Ovary (tissue), 3 donors: ENCODE measurements at regions not wholly inside any gene's neighbourhood (a gene's known extent, or its start where the extent isn't known, plus 50 kb on each side); places are given as distances from the start of the nearest gene placed in this dataset.

ENCODE experiments used
- POLR2A ChIP-seq: fragments of 450-650 bp; IDR thresholded peaks from one replicate; pipeline ENCODE4 v1.6.1; 2017; ENCODE audit warnings: antibody characterized with exemption, mild to moderate bottlenecking, moderate library complexity
- TF ChIP-seq, protein P1 (sequence below), 3 donors: fragments of 450-650 bp in 2 of 3; fragments of 200-600 bp in 1 of 3; IDR thresholded peaks; one replicate each; pipeline versions ENCODE4 v1.5.1 to v1.8.0; 2016 to 2022; ENCODE audit warnings: antibody characterized with exemption in 3 of 3, mild to moderate bottlenecking in 1 of 3
- donor health status: DM: no; HTN: no; CAD: no.

DNA sequence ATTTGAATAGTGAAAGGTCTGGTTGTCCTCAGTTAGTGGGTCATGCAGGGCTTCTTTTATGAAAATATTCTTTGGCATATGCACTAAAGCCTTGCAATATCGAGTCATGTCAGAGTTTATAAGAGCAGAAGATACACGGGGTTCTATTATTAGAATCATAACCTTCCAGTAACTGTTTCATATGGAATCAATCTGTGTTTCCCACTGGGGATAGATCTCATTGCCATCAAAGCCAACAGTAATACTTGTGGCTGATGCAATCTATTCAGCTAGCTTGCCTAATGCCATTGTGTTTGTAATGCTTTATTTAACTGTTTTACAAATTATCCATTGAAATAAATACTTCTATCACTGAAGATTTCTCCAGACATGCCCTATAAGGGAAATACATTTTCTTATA, 746.9 kb upstream of the PCDH9 start:
- TF ChIP-seq, protein P1, sequence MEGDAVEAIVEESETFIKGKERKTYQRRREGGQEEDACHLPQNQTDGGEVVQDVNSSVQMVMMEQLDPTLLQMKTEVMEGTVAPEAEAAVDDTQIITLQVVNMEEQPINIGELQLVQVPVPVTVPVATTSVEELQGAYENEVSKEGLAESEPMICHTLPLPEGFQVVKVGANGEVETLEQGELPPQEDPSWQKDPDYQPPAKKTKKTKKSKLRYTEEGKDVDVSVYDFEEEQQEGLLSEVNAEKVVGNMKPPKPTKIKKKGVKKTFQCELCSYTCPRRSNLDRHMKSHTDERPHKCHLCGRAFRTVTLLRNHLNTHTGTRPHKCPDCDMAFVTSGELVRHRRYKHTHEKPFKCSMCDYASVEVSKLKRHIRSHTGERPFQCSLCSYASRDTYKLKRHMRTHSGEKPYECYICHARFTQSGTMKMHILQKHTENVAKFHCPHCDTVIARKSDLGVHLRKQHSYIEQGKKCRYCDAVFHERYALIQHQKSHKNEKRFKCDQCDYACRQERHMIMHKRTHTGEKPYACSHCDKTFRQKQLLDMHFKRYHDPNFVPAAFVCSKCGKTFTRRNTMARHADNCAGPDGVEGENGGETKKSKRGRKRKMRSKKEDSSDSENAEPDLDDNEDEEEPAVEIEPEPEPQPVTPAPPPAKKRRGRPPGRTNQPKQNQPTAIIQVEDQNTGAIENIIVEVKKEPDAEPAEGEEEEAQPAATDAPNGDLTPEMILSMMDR (IDR thresholded peaks at IDR 0.05): no peak
- TF ChIP-seq POLR2A: no peak
